ENCODE measurements at regions not wholly inside any gene's neighbourhood (a gene's known extent, or its start where the extent isn't known, plus 50 kb on each side); places are given as distances from the start of the nearest gene placed in this dataset.

DNA sequence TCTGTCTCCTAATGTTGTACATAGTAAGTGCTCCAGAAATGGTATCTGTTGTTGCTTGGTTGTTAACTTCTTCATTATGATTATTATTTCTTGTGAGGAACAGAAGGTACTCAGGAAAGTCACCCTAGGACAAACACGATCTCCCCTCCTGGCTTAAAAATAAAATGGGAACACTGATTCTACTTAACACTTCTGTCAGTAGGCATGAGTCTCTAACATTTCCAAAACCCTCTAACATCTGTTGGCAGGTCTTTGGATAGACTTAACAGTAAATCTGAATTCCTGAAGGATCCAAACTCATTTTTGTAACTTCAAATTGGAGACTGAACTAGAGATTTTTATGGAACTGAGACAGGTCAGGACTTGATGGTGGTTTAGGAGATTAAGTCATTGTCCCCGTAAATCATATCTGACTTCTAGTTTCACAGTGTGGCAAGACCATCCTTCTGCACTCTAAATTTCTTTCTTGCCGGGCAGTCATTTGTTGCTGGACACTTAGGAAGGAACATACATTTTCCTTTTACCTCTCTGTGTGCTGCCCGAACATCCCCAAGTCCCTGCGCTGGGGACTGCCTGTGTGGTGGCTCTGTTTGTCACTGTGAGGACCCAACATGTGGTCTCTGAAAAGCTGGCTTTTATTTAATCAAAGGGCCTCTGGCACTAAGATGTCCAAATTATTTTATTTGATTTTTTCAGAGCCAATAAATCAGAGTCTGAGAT, 149.9 kb downstream of the NPIPB5 start:
- no peak for TF ChIP-seq GATA1 (IDR thresholded peaks at IDR 0.05; ENCODE audit: low read depth, low read length)
- TF ChIP-seq POLR2A (IDR thresholded peaks at IDR 0.05; ENCODE audit: low read length), result no peak
